SK-N-SH (cell line): ENCODE measurements at regions not wholly inside any gene's neighbourhood (a gene's known extent, or its start where the extent isn't known, plus 50 kb on each side); places are given as distances from the start of the nearest gene placed in this dataset.

Source experiments
- CTCF ChIA-PET: fragments of 300-600, 350-600 bp; formaldehyde crosslinking; extraction: SDS; loops from one replicate; lab custom pipeline; 2021; lab: Yijun Ruan, JAX
- POLR2A ChIA-PET: fragments of 350-600 bp; sonication (Branson Sonifier 250); formaldehyde crosslinking; extraction: SDS; loops from one replicate; lab custom pipeline; 2020; ENCODE audit warnings: antibody characterized with exemption, inconsistent platforms; lab: Yijun Ruan, JAX
- DNase-seq: peaks from one replicate; pipeline ENCODE4 v3.0.0; 2012
- H2AFZ ChIP-seq: fragments of 200-600 bp; sonication (generic); 2 replicates; pipeline ENCODE4 v1.8.1; 2016; ENCODE audit warnings: antibody characterized with exemption, mild to moderate bottlenecking, low read depth
- H3F3A ChIP-seq: fragments of 200-600 bp; sonication (generic); replicated peaks from 2 replicates; pipeline ENCODE3; 2016; ENCODE audit warnings: antibody characterized with exemption, mild to moderate bottlenecking; ENCODE audit not compliant: insufficient read depth
- H3K27ac ChIP-seq, 2 experiments: fragments of 200-500 bp in 1 of 2; fragments of 200-600 bp in 1 of 2; sonication (Bioruptor generic) in 1 of 2; sonication (generic), shearing (Covaris generic) in 1 of 2; 2 replicates each; pipeline versions ENCODE4 v1.5.1 to v1.6.1; 2014 to 2016; ENCODE audit warnings: low read depth in 2 of 2, inconsistent platforms in 1 of 2, low read length in 1 of 2, mild to moderate bottlenecking in 1 of 2, mixed read lengths in 1 of 2
- H3K27me3 ChIP-seq: fragments of 200-600 bp; sonication (generic), shearing (Covaris generic); 2 replicates; pipeline ENCODE4 v1.6.1; 2016; ENCODE audit warnings: mixed run types; ENCODE audit not compliant: insufficient read depth
- H3K36me3 ChIP-seq, 2 experiments: fragments of 200-500 bp in 1 of 2; fragments of 200-600 bp in 1 of 2; sonication (Bioruptor generic) in 1 of 2; sonication (generic) in 1 of 2; replicated peaks in 1 of 2; 2 replicates each; pipeline versions ENCODE3 to v1.5.1; 2014 to 2016; ENCODE audit warnings: low read length in 1 of 2, mild to moderate bottlenecking in 1 of 2; ENCODE audit not compliant: insufficient read depth in 2 of 2, control insufficient read depth in 1 of 2
- H3K4me1 ChIP-seq, 2 experiments: fragments of 200-500 bp in 1 of 2; fragments of 200-600 bp in 1 of 2; sonication (Bioruptor generic) in 1 of 2; sonication (generic), shearing (Covaris generic) in 1 of 2; 2 replicates each; pipeline versions ENCODE4 v1.5.1 to v1.6.1; 2014 to 2016; ENCODE audit warnings: low read depth in 1 of 2, low read length in 1 of 2, mixed run types in 1 of 2; ENCODE audit not compliant: insufficient read depth in 2 of 2, control insufficient read depth in 1 of 2
- H3K4me2 ChIP-seq: fragments of 200-600 bp; sonication (generic), shearing (Covaris generic); 2 replicates; pipeline ENCODE4 v1.6.1; 2017; ENCODE audit warnings: mixed run types
- H3K4me3 ChIP-seq, 2 experiments: fragments of 200-500 bp in 1 of 2; fragments of 200-600 bp in 1 of 2; sonication (Bioruptor generic) in 1 of 2; sonication (generic), shearing (Covaris generic) in 1 of 2; 2 replicates each; pipeline versions ENCODE4 v1.5.1 to v1.8.1; 2014 to 2016; ENCODE audit warnings: low read depth in 2 of 2, inconsistent platforms in 1 of 2, low read length in 1 of 2, mild to moderate bottlenecking in 1 of 2, mixed read lengths in 1 of 2, moderate library complexity in 1 of 2
- H3K79me2 ChIP-seq: fragments of 200-600 bp; sonication (generic); 2 replicates; pipeline ENCODE4 v1.8.1; 2017; ENCODE audit warnings: mild to moderate bottlenecking; ENCODE audit not compliant: insufficient read depth
- H3K9ac ChIP-seq: fragments of 200-600 bp; sonication (generic); 2 replicates; pipeline ENCODE4 v1.6.1; 2017; ENCODE audit warnings: mixed run types
- H3K9me2 ChIP-seq: fragments of 200-600 bp; sonication (generic); 2 replicates; pipeline ENCODE4 v1.6.1; 2017; ENCODE audit warnings: mixed run types
- H3K9me3 ChIP-seq: fragments of 200-600 bp; sonication (generic); 2 replicates; pipeline ENCODE4 v1.6.1; 2017; ENCODE audit warnings: mixed run types, mild to moderate bottlenecking, moderate library complexity
- H4K20me1 ChIP-seq: fragments of 200-600 bp; sonication (generic); 2 replicates; pipeline ENCODE4 v1.6.1; 2017; ENCODE audit warnings: mild to moderate bottlenecking, mixed run types; ENCODE audit not compliant: insufficient read depth
- CHD2 ChIP-seq: fragments of 150-350 bp; IDR thresholded peaks from 2 replicates; pipeline ENCODE4 v1.6.1; 2018; ENCODE audit warnings: low read length; ENCODE audit not compliant: partially characterized antibody
- ELF1 ChIP-seq: IDR thresholded peaks from 2 replicates; pipeline ENCODE4 v1.4.0; 2012
- EP300 ChIP-seq, 2 experiments: IDR thresholded peaks; 2 replicates each; pipeline versions ENCODE4 v1.4.0 to v1.6.1; 2012; ENCODE audit warnings: borderline replicate concordance in 1 of 2, low read depth in 1 of 2, low read length in 1 of 2
- EZH2phosphoT487 ChIP-seq: fragments of 200-600 bp; sonication (generic); IDR thresholded peaks from 2 replicates; pipeline ENCODE4 v1.6.1; 2017; ENCODE audit warnings: low read depth, mixed run types, mild to moderate bottlenecking, antibody characterized with exemption, moderate library complexity, borderline replicate concordance
- FOXJ3 ChIP-seq: sonication (generic); formaldehyde crosslinking; IDR thresholded peaks from 2 replicates; pipeline ENCODE4 v1.5.1; 2020; ENCODE audit warnings: mild to moderate bottlenecking, missing genetic modification reagents
- GATA2 ChIP-seq: sonication (generic); formaldehyde crosslinking; IDR thresholded peaks from 2 replicates; pipeline ENCODE4 v1.5.0; 2020; ENCODE audit warnings: mild to moderate bottlenecking, missing genetic modification reagents
- MEF2A ChIP-seq: IDR thresholded peaks from 2 replicates; pipeline ENCODE4 v1.4.0; 2012; ENCODE audit warnings: low read depth, borderline replicate concordance
- NFIC ChIP-seq: IDR thresholded peaks from 2 replicates; pipeline ENCODE4 v1.4.0; 2012; ENCODE audit warnings: borderline replicate concordance
- NRF1 ChIP-seq: IDR thresholded peaks from 2 replicates; pipeline ENCODE4 v1.6.1; 2012; ENCODE audit warnings: low read depth, mild to moderate bottlenecking, low read length
- POLR2AphosphoS5 ChIP-seq: IDR thresholded peaks from 2 replicates; pipeline ENCODE4 v1.6.1; 2012; ENCODE audit warnings: low read depth, low read length
- RFX5 ChIP-seq: IDR thresholded peaks from 2 replicates; pipeline ENCODE4 v1.6.1; 2012; ENCODE audit warnings: mild to moderate bottlenecking, improper control_type of control experiment, low read length
- RXRA ChIP-seq: IDR thresholded peaks from 2 replicates; pipeline ENCODE4 v1.4.0; 2012; ENCODE audit warnings: low read depth, mild to moderate bottlenecking, borderline replicate concordance
- TCF12 ChIP-seq: IDR thresholded peaks from 2 replicates; pipeline ENCODE4 v1.4.0; 2012
- TEAD4 ChIP-seq: IDR thresholded peaks from 2 replicates; pipeline ENCODE4 v1.4.0; 2012; ENCODE audit warnings: mild to moderate bottlenecking, borderline replicate concordance; ENCODE audit not compliant: insufficient read depth
- WGBS: methylation state at CpG from one replicate; pipeline ENCODE4 v1.1.6; 2017; ENCODE audit warnings: low lambda C conversion rate; 5-methylcytosine and 5-hydroxymethylcytosine counted together
- TF ChIP-seq, protein P1 (sequence below): IDR thresholded peaks from 2 replicates; pipeline ENCODE4 v1.4.0; 2012; ENCODE audit warnings: low read depth, borderline replicate concordance
- TF ChIP-seq, protein P2 (sequence below): IDR thresholded peaks from 2 replicates; pipeline ENCODE4 v1.4.0; 2012; ENCODE audit warnings: low read depth
- TF ChIP-seq, protein P3 (sequence below): fragments of 200-600 bp; sonication (generic); IDR thresholded peaks from 2 replicates; pipeline ENCODE4 v1.6.1; 2017; ENCODE audit warnings: antibody characterized with exemption, mild to moderate bottlenecking, moderate library complexity
- TF ChIP-seq, protein P4 (sequence below): IDR thresholded peaks from 2 replicates; pipeline ENCODE4 v1.4.0; 2012; ENCODE audit warnings: low read depth, borderline replicate concordance
- TF ChIP-seq, protein P5 (sequence below): fragments of 150-350 bp; IDR thresholded peaks from 2 replicates; pipeline ENCODE4 v1.6.1; 2016; ENCODE audit warnings: mild to moderate bottlenecking, low read depth, low read length
- TF ChIP-seq, protein P6 (sequence below): IDR thresholded peaks from 2 replicates; pipeline ENCODE4; 2012

DNA sequence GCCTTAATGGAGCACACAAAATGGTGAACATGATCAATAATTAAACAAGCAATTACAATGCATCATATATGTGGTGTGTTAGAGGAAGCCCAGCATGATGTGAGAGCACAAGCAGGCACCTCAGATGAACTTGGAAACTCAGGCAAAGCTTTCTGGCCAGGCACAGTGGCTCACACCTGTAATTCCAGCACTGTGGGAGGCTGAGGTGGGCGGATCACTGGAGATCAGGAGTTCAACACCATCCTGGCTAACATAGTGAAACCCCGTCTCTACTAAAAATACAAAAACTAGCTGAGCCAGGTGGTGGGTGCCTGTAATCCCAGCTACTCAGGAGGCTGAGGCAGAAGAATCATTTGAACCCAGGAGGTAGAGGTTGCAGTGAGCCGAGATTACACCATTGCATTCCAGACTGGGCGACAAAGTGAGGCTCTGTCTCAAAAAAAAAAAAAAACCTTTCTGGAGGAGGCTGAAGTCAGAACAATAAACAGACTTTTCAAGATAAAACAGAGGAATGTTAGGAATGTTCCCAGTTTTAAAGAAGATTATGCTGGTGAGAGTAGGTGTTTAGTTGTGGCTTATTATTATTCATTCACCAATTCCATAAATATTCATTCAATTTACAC is 159.4 kb downstream of the CEMIP2 start:
- no peaks in the 10 kb centered on the region for H3F3A ChIP-seq
- no peak overlapping the region for H3K9ac ChIP-seq
- H2AFZ ChIP-seq = no peak overlapping the region
- ChIA-PET POLR2A (no interaction called here), CTCF (no interaction called here)
- no peaks in the 10 kb centered on the region for H3K36me3 ChIP-seq
- no peaks in the 10 kb centered on the region for H3K4me1 ChIP-seq
- H3K79me2 ChIP-seq = no peaks in the 10 kb centered on the region
- TF ChIP-seq EP300 (IDR thresholded peaks at IDR 0.05; ENCODE audit: borderline replicate concordance in 1 of 2, low read depth in 1 of 2, low read length in 1 of 2) = no peak
- no peak for TF ChIP-seq CHD2
- TF ChIP-seq EZH2phosphoT487 = no peak
- TF ChIP-seq, protein P1, sequence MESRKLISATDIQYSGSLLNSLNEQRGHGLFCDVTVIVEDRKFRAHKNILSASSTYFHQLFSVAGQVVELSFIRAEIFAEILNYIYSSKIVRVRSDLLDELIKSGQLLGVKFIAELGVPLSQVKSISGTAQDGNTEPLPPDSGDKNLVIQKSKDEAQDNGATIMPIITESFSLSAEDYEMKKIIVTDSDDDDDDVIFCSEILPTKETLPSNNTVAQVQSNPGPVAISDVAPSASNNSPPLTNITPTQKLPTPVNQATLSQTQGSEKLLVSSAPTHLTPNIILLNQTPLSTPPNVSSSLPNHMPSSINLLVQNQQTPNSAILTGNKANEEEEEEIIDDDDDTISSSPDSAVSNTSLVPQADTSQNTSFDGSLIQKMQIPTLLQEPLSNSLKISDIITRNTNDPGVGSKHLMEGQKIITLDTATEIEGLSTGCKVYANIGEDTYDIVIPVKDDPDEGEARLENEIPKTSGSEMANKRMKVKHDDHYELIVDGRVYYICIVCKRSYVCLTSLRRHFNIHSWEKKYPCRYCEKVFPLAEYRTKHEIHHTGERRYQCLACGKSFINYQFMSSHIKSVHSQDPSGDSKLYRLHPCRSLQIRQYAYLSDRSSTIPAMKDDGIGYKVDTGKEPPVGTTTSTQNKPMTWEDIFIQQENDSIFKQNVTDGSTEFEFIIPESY = no peak
- no peak for TF ChIP-seq TEAD4
- H4K20me1 ChIP-seq = no peaks in the 10 kb centered on the region
- H3K27me3 ChIP-seq = peaks cover 7% of the 10 kb centered on the region; the same call in 1 of the 2 replicates
- no peaks in the 10 kb centered on the region for H3K9me3 ChIP-seq
- 6% methylated on average over 4 of the region's 4 CpGs for WGBS
- DNase-seq = no peak
- H3K27ac ChIP-seq = no peak overlapping the region
- no peak overlapping the region for H3K4me3 ChIP-seq
- no peaks in the 10 kb centered on the region for H3K9me2 ChIP-seq
- H3K4me2 ChIP-seq = no peak overlapping the region

DNA sequence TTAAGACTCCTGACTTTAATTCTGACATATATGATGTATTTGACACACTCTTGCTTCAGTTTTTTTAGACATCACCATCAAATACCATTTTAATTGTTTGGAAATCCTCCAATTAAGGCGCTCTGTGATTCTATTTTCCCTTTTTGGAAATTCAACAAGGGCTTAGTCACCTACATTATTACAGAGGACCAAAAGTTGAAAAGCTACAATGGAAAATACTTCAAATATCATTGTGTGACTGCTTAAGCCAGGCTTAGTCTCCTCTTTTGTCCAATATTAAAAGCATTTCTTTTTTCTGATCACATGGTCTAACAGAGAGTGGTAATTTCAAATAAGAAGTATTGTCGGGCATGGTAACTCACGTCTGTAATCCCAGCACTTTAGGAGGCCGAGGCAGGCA is 160.3 kb downstream of the CEMIP2 start:
- POLR2A ChIA-PET = no interaction called here
- CTCF ChIA-PET = no interaction called here
- no peak overlapping the region for H3K4me2 ChIP-seq
- no peak overlapping the region for H3K9ac ChIP-seq
- 12% methylated on average over 4 of the region's 4 CpGs for WGBS
- H3K9me3 ChIP-seq = no peaks in the 10 kb centered on the region
- no peaks in the 10 kb centered on the region for H3K79me2 ChIP-seq
- H4K20me1 ChIP-seq = no peaks in the 10 kb centered on the region
- H3F3A ChIP-seq = no peaks in the 10 kb centered on the region
- no peak overlapping the region for H3K4me3 ChIP-seq
- H3K27me3 ChIP-seq = peaks cover 7% of the 10 kb centered on the region; the same call in 1 of the 2 replicates
- no peak overlapping the region for H2AFZ ChIP-seq
- TF ChIP-seq GATA2 (CRISPR knock-in tag) (no peak), POLR2AphosphoS5 (no peak), MEF2A (no peak), EP300 (IDR thresholded peaks at IDR 0.05; ENCODE audit: borderline replicate concordance in 1 of 2, low read depth in 1 of 2, low read length in 1 of 2) (no peak), NFIC (no peak), CHD2 (no peak), RXRA (no peak), TCF12 (no peak), FOXJ3 (CRISPR knock-in tag) (no peak), NRF1 (no peak), RFX5 (no peak), ELF1 (no peak)
- TF ChIP-seq, protein P2, sequence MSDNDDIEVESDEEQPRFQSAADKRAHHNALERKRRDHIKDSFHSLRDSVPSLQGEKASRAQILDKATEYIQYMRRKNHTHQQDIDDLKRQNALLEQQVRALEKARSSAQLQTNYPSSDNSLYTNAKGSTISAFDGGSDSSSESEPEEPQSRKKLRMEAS = no peak
- TF ChIP-seq, protein P3, sequence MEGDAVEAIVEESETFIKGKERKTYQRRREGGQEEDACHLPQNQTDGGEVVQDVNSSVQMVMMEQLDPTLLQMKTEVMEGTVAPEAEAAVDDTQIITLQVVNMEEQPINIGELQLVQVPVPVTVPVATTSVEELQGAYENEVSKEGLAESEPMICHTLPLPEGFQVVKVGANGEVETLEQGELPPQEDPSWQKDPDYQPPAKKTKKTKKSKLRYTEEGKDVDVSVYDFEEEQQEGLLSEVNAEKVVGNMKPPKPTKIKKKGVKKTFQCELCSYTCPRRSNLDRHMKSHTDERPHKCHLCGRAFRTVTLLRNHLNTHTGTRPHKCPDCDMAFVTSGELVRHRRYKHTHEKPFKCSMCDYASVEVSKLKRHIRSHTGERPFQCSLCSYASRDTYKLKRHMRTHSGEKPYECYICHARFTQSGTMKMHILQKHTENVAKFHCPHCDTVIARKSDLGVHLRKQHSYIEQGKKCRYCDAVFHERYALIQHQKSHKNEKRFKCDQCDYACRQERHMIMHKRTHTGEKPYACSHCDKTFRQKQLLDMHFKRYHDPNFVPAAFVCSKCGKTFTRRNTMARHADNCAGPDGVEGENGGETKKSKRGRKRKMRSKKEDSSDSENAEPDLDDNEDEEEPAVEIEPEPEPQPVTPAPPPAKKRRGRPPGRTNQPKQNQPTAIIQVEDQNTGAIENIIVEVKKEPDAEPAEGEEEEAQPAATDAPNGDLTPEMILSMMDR = no peak
- TF ChIP-seq, protein P4, sequence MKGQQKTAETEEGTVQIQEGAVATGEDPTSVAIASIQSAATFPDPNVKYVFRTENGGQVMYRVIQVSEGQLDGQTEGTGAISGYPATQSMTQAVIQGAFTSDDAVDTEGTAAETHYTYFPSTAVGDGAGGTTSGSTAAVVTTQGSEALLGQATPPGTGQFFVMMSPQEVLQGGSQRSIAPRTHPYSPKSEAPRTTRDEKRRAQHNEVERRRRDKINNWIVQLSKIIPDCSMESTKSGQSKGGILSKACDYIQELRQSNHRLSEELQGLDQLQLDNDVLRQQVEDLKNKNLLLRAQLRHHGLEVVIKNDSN = no peak
- TF ChIP-seq, protein P5, sequence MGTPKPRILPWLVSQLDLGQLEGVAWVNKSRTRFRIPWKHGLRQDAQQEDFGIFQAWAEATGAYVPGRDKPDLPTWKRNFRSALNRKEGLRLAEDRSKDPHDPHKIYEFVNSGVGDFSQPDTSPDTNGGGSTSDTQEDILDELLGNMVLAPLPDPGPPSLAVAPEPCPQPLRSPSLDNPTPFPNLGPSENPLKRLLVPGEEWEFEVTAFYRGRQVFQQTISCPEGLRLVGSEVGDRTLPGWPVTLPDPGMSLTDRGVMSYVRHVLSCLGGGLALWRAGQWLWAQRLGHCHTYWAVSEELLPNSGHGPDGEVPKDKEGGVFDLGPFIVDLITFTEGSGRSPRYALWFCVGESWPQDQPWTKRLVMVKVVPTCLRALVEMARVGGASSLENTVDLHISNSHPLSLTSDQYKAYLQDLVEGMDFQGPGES = no peak
- TF ChIP-seq, protein P6, sequence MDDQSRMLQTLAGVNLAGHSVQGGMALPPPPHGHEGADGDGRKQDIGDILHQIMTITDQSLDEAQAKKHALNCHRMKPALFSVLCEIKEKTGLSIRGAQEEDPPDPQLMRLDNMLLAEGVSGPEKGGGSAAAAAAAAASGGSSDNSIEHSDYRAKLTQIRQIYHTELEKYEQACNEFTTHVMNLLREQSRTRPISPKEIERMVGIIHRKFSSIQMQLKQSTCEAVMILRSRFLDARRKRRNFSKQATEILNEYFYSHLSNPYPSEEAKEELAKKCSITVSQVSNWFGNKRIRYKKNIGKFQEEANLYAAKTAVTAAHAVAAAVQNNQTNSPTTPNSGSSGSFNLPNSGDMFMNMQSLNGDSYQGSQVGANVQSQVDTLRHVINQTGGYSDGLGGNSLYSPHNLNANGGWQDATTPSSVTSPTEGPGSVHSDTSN = no peak
- no peaks in the 10 kb centered on the region for H3K4me1 ChIP-seq
- DNase-seq = no peak
- no peak overlapping the region for H3K27ac ChIP-seq
- no peaks in the 10 kb centered on the region for H3K9me2 ChIP-seq
- no peaks in the 10 kb centered on the region for H3K36me3 ChIP-seq
